Hippocampal formation (tissue), 2 donors: ENCODE measurements at regions not wholly inside any gene's neighbourhood (a gene's known extent, or its start where the extent isn't known, plus 50 kb on each side); places are given as distances from the start of the nearest gene placed in this dataset.

Experiments
- DNase-seq, 2 donors: peaks; one replicate each; lab custom pipeline; 2025; lab: John Stamatoyannopoulos, UW

- no peak for DNase-seq
Observed at GRCh38 chr6:170232186-170233002, 58.5 kb downstream of the DLL1 start.

GRCh38 chr6:170231293-170232185, 59.3 kb downstream of the DLL1 start:
- no peak for DNase-seq

DNA sequence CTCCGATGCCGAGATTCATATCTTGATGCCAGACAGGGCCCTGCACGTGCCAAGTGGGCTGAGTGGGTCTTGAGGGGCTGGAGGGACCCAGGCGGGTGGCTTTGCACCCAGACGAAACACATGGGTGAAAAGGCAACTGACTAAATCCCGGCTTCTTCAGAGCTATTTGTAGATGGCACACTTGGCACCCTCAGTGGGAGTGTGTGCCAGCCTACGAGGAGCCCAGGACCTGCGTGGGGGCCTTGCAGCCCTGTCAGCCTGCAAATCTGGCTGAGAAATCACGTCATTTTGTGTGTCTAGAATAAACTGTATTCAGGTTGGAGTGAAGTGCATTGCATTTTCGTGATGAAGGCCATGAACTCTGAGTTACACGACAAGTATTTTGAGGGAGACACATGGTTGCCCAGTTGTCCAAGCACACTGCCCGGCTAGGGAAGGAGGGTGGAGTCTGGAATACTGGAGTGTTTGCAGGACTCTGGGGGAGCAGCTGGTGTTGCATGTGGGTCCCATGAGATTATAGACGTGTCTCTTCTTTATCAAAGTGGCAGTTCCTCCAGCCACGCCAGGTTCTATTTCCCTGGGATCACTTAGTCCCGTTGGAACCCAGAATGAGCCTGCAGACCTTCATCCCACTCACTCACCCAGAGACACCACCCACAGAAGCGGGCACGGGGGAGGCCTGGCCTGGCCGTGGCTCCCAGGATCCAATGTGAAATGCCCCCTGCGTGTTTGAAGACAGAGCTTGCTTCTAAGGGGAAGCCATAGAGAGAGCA, 60.2 kb downstream of the DLL1 start:
- DNase-seq = no peak

GRCh38 chr6:170229851-170230519, 60.9 kb downstream of the DLL1 start:
- no peak for DNase-seq

GRCh38 chr6:170229396-170229795, 61.5 kb downstream of the DLL1 start:
- no peak for DNase-seq

DNA sequence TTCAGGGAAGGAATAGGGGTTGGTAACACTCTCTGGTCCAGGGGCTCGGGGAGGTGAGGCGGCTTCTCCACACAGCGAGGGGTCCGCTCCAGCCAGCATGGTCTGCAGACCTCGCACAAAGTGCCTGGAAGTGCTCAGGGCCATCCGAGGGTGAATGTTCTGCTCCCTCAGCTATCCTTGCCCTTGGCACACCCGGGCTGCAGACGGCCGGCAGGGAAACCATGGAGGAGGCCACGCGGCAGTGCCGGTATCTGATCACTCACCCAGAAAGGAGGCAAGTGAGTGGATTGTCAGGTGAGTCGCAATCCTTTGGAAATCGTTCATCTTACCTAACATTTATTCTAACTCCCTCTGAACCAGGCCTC, 62.0 kb downstream of the DLL1 start:
- no peak for DNase-seq

DNA sequence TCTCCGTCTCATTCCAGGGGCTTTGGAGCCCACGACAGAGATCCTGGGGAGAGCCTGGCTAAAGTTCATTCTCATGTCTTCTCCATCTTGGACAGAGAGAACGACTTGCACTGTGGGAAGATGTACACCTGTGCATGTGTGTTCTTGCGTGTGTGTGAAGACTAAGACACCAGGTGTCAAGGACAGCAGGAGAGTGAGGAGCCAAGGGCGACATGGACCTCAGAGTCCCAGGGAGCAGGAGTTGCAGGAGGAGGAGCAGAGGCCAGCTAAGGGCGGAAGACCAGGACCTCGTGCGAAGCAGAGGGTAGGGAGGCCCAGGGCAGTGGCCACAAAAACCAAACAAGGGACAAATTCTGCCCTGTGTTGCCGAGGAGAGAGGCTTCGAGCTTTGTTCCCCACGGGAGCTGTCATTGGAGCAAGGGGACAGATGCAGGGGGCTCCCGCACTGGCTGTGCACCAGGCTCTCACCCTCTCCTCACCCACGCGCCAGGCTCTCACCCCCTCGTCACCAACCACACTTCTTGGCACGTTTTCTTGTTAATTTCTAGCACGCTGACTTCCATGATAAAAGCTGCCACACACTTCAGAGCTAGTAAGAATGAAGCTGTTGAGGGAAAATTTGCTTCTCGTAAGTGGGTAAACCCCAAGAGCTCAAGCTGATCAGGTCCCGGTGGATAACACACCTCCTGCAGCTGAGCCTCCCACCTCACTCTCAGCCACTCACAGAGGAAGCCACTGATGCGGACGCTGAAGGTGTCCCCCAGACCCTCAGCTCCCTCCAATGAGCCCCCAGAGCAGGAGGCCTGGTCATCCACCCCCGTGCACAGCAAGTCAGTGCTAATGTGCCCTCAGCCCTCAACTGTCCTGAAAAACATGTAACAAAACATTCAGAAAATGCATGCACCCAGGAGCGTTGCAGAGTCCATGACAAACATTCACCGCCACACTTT, 62.6 kb downstream of the DLL1 start:
- no peak for DNase-seq

DNA sequence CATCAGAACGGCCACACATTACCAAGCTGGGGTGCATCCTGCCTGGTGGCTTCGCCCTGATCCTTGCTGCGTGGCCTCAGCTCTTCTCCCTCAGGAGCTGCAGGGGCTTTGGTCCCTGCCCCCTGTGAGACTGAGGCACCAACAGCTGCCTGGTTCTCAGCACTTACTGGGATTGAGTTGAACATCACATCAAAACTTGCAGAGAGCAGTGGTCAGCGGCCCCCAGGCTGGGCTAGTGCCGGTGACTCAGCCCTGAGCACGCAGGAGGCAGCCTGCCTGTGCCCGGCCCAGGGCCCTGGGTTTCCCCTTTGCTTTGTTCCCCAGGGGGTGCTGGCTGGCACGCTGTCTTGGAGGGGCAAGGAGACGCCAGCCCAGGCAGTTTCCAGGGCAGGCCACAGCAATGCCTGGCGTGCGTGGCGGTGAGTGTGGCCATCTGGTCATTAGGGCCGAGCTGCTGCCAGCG, 63.3 kb downstream of the DLL1 start:
- DNase-seq = no peak

GRCh38 chr6:170226647-170227046, 64.2 kb downstream of the DLL1 start:
- DNase-seq = no peak

- no peak for DNase-seq
Observed at GRCh38 chr6:170225852-170226417, 64.9 kb downstream of the DLL1 start.

- DNase-seq = no peak
Observed at GRCh38 chr6:170224694-170225660, 65.9 kb downstream of the DLL1 start.

DNA sequence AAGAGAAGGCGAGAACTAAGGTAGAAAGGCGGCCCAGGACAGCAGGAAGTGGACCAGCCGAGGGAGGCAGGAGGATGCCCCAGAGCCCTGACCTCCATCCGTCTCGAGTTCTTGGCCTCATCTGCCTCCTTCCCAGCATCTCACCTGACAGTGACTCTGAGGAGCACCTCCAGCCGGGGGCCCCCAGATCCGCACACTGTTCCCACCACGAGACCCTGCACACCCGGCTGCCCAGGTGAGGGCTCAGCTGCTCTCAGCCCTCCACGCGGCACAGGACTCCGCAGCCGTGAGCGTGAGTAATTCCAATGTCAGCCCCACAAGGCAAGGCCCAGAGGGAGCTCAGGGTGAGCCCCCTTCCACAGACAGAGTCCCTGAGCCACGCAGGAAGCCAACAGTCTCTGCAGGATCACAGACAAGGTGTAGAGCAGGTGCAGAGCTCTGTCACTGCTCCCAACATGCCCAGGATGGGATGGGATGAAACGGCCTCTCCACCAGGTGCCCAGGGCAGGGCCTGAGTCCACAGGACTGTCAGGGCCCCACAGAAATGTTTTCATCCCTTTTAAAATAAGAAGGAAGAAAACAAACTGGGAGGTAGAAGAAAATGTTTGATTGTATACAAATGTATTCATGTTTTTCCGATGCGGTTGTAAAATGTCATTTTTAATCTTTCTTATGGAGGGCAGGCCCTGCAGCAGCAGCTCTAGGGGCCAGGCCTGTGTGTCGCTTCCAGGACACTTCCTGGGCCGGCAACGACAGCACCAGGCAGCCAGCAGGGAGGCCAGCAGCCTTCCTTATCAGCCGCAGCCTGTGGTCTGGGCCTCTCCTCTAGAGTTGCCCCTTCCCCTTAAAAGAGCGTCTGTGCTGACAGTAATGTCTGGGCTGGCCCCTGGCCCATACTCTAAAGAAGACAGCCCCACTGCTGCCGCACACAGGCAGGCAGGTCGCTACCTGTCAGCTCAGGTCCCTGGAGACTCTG, 66.9 kb downstream of the DLL1 start:
- no peak for DNase-seq

DNA sequence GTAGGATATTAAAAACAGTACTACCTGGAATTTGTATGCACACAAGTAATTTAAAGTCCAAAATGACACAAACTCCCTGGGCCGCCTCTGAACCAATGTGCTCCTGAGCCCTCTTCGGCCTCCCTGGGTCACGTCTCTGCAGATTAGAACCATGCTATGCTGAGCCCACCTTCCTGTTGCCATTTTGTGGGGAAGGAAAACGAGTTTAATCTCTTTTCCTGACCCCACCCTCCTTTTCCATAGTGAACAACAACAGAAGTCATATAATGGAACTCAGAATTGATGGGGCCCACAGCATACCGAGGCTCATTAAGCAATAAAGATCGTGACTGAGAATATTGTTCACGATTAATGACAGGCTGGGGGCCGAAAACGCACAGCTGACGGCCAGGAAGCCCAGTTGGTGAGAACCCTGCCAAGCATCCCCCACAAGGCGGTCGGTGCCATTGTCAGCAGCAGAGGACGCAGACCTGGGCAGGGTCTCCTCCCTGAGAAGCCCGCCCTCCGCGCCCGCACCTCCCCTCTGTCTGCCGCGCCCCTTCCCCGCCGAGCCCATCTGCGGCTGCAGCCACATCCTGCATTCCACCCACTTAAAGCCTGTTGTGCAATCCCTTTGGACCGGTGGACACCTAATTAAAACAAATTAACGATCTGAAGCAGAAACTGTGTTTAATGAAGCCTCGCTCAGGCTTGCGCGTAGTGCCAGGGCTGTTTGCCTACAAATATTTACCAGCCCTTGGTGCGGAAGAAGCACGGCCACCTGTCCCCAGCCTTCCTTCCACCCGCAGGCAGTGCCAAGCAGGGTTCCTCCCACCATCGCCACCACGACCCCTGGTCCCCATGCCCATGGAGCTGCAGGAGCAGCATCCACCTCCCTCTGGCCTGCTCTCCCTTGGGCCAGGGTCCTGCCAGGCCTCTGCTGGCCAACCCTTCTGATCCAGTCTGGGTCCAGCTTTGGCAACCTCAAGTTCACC, 68.1 kb downstream of the DLL1 start:
- no peak for DNase-seq

DNA sequence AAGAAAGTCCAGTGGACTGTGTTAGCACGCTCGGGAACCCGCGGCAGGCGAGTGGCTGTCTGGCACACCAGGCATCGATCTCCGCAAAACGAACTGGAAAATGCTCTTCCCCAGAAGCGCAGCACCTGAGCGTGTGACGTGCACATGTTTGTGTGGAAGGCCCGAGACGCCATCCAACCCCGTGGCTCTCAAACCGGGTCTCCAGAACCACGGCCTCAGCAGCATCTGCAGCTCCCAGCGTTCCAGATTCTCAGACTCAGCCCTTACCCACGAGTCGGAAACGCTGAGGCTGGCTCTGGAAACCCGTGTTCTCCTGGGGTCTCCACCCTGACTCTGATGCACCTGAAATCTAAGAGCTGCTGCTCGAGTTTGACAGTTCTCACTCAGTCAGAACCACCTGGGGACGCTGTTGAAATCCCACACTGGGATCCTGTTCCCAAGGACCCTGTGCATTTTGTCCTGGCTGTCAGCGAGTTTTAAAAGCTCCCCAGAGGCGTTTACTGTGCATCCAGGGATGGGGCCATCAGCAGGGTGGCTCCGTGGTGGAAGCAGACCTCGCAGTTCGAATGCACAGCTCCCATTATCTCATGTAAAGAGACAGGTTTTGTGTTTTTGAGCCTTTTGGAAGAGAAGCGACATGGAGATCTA, 69.0 kb downstream of the DLL1 start:
- no peak for DNase-seq

GRCh38 chr6:170221052-170221752, 69.7 kb downstream of the DLL1 start:
- DNase-seq = no peak
